HEK293 (cell line): ENCODE measurements at regions not wholly inside any gene's neighbourhood (a gene's known extent, or its start where the extent isn't known, plus 50 kb on each side); places are given as distances from the start of the nearest gene placed in this dataset.

Experiments used
- CTCF ChIA-PET: fragments of 350-600 bp; formaldehyde crosslinking; extraction: SDS; loops from one replicate; lab custom pipeline; 2021; ENCODE audit warnings: antibody characterized with exemption; lab: Yijun Ruan, JAX
- POLR2A ChIA-PET: fragments of 300-600 bp; formaldehyde crosslinking; extraction: SDS; loops from one replicate; lab custom pipeline; 2020; ENCODE audit warnings: antibody characterized with exemption, inconsistent platforms; lab: Yijun Ruan, JAX
- H3K27ac ChIP-seq: fragments of 200-500 bp; sonication (Bioruptor generic); 2 replicates; pipeline ENCODE4 v1.5.1; 2014; ENCODE audit warnings: low read depth, low read length, control low read depth, inconsistent platforms; ENCODE audit errors: extremely low read depth
- H3K36me3 ChIP-seq, 2 experiments: fragments of 200-500 bp in 1 of 2; sonication (Bioruptor generic) in 1 of 2; 1 replicate in 1 of 2; 2 replicates in 1 of 2; pipeline ENCODE4 v1.5.1; 2014 to 2017; ENCODE audit warnings: inconsistent platforms in 2 of 2, low read length in 2 of 2; ENCODE audit not compliant: control insufficient read depth in 2 of 2, insufficient read depth in 1 of 2
- H3K4me1 ChIP-seq: fragments of 200-500 bp; sonication (Bioruptor generic); 2 replicates; pipeline ENCODE4 v1.5.1; 2014; ENCODE audit warnings: mild to moderate bottlenecking, low read length, inconsistent platforms; ENCODE audit not compliant: control insufficient read depth, insufficient read depth
- H3K4me3 ChIP-seq: 2 replicates; pipeline ENCODE4 v1.5.1; 2011; ENCODE audit warnings: low read depth, mild to moderate bottlenecking, control low read depth, low read length, moderate library complexity
- H3K9me3 ChIP-seq: fragments of 200-500 bp; sonication (Bioruptor generic); 2 replicates; pipeline ENCODE4 v1.5.1; 2014; ENCODE audit warnings: low read depth, low read length, inconsistent platforms; ENCODE audit not compliant: control insufficient read depth, insufficient read depth
- ELK4 ChIP-seq: IDR thresholded peaks from 2 replicates; pipeline ENCODE4 v1.6.1; 2011; ENCODE audit warnings: mild to moderate bottlenecking, low read depth, low read length, borderline replicate concordance
- GFI1B ChIP-seq: fragments of 450-650 bp; formaldehyde crosslinking; IDR thresholded peaks from 2 replicates; pipeline ENCODE4 v1.5.1; 2016; ENCODE audit warnings: missing biosample characterization, missing genetic modification characterization
- HOXD13 ChIP-seq: sonication (generic); formaldehyde crosslinking; IDR thresholded peaks from 2 replicates; pipeline ENCODE4 v1.8.0; 2022; ENCODE audit warnings: missing genetic modification reagents, borderline replicate concordance
- INSM2 ChIP-seq: fragments of 450-650 bp; formaldehyde crosslinking; IDR thresholded peaks from 2 replicates; pipeline ENCODE4 v1.5.1; 2016; ENCODE audit warnings: missing biosample characterization, missing genetic modification characterization
- MYNN ChIP-seq: fragments of 450-650 bp; formaldehyde crosslinking; IDR thresholded peaks from 2 replicates; pipeline ENCODE4 v1.5.1; 2016; ENCODE audit warnings: missing biosample characterization, missing genetic modification characterization, borderline replicate concordance
- OVOL3 ChIP-seq: fragments of 450-650 bp; formaldehyde crosslinking; IDR thresholded peaks from 2 replicates; pipeline ENCODE4 v1.5.1; 2016; ENCODE audit warnings: missing biosample characterization, missing genetic modification characterization
- SP7 ChIP-seq: fragments of 450-650 bp; formaldehyde crosslinking; IDR thresholded peaks from 2 replicates; pipeline ENCODE4 v1.5.1; 2016; ENCODE audit warnings: missing biosample characterization, missing genetic modification characterization
- ZBTB20 ChIP-seq: fragments of 450-650 bp; formaldehyde crosslinking; IDR thresholded peaks from 2 replicates; pipeline ENCODE4 v1.5.1; 2016; ENCODE audit warnings: missing biosample characterization, missing genetic modification characterization
- ZFP41 ChIP-seq: fragments of 450-650 bp; formaldehyde crosslinking; IDR thresholded peaks from 2 replicates; pipeline ENCODE4 v1.5.1; 2016; ENCODE audit warnings: missing biosample characterization, missing genetic modification characterization, borderline replicate concordance
- ZNF174 ChIP-seq: fragments of 450-650 bp; formaldehyde crosslinking; IDR thresholded peaks from 2 replicates; pipeline ENCODE4 v1.5.0; 2017; ENCODE audit warnings: missing biosample characterization, mild to moderate bottlenecking, missing genetic modification characterization
- ZNF202 ChIP-seq: fragments of 450-650 bp; formaldehyde crosslinking; IDR thresholded peaks from 2 replicates; pipeline ENCODE4 v1.5.1; 2016; ENCODE audit warnings: missing biosample characterization, missing genetic modification characterization, borderline replicate concordance
- ZNF26 ChIP-seq: fragments of 450-650 bp; formaldehyde crosslinking; IDR thresholded peaks from 2 replicates; pipeline ENCODE4 v1.5.1; 2016; ENCODE audit warnings: missing biosample characterization, missing genetic modification characterization
- ZNF266 ChIP-seq: fragments of 450-650 bp; formaldehyde crosslinking; IDR thresholded peaks from 2 replicates; pipeline ENCODE4 v1.5.1; 2016; ENCODE audit warnings: missing biosample characterization, missing genetic modification characterization, low read depth
- ZNF274 ChIP-seq, 2 experiments: fragments of 200-500 bp in 1 of 2; fragments of 450-650 bp in 1 of 2; sonication (Bioruptor generic) in 1 of 2; formaldehyde crosslinking in 1 of 2; IDR thresholded peaks; 2 replicates each; pipeline versions ENCODE4 v1.5.1 to v1.6.1; 2014 to 2016; ENCODE audit warnings: borderline replicate concordance in 1 of 2, inconsistent platforms in 1 of 2, low read length in 1 of 2, missing biosample characterization in 1 of 2, missing genetic modification characterization in 1 of 2
- ZNF350 ChIP-seq: fragments of 450-650 bp; formaldehyde crosslinking; IDR thresholded peaks from 2 replicates; pipeline ENCODE4 v1.5.0; 2017; ENCODE audit warnings: missing biosample characterization, mild to moderate bottlenecking, missing genetic modification characterization
- ZNF514 ChIP-seq: fragments of 450-650 bp; formaldehyde crosslinking; IDR thresholded peaks from 2 replicates; pipeline ENCODE4 v1.5.1; 2016; ENCODE audit warnings: missing biosample characterization, missing genetic modification characterization
- ZNF585B ChIP-seq: fragments of 450-650 bp; formaldehyde crosslinking; IDR thresholded peaks from 2 replicates; pipeline ENCODE4 v1.5.1; 2016; ENCODE audit warnings: missing biosample characterization, missing genetic modification characterization
- ZNF670 ChIP-seq: fragments of 450-650 bp; formaldehyde crosslinking; IDR thresholded peaks from 2 replicates; pipeline ENCODE4 v1.5.1; 2016; ENCODE audit warnings: missing biosample characterization, missing genetic modification characterization, low read depth
- ZNF792 ChIP-seq: fragments of 450-650 bp; formaldehyde crosslinking; IDR thresholded peaks from 2 replicates; pipeline ENCODE4 v1.5.1; 2016; ENCODE audit warnings: missing biosample characterization, missing genetic modification characterization
- TF ChIP-seq, protein P1 (sequence below): fragments of 450-650 bp; formaldehyde crosslinking; IDR thresholded peaks from 2 replicates; pipeline ENCODE4 v1.5.1; 2016; ENCODE audit warnings: missing biosample characterization, missing genetic modification characterization
- TF ChIP-seq, protein P2 (sequence below): fragments of 450-650 bp; formaldehyde crosslinking; IDR thresholded peaks from 2 replicates; pipeline ENCODE4 v1.5.1; 2016; ENCODE audit warnings: missing biosample characterization, missing genetic modification characterization

DNA sequence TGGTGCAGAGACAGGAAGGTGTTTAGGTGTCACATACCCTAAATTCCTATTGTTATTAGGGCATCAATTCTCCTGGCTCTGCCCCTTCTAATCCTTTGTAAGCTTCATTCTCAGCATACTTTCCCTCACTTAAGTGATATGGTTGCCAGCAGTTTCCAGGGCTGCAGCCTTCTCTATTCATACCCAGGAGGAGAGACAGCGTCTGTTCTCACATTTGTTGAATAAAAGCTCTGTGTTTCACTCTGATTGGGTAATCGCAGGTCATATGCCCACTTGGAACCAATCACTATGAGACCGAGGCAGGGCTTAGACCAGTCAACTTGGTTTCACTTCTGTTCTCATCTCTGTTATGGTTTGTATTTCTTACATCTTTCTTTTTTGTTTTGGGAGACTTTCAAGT, 109.6 kb upstream of the MTPN start:
- ChIA-PET CTCF (interaction anchor here (0.9 kb wide), 1 partner anchor 424 kb away, joined by 4 read pairs; the partner anchor contains the start of gene STMP1), POLR2A (interaction anchor here (1.3 kb wide), 1 partner anchor 11 kb away, joined by 3 read pairs; no protein-coding TSS in a partner anchor)
- H3K27ac ChIP-seq, result no peak overlapping the region
- TF ChIP-seq HOXD13 (CRISPR knock-in tag), result no peak
- TF ChIP-seq ELK4, result no peak
- TF ChIP-seq ZNF585B (tag by site-specific recombination), result no peak
- TF ChIP-seq ZFP41 (tag by site-specific recombination), result no peak
- TF ChIP-seq ZNF670 (tag by site-specific recombination), result no peak
- TF ChIP-seq ZNF350 (tag by site-specific recombination), result 0 out of 2 replicates have a peak, but pooled peaks have one; percentile 25
- no peak for TF ChIP-seq ZNF26
- H3K36me3 ChIP-seq, result no peaks in the 10 kb centered on the region
- H3K9me3 ChIP-seq, result no peaks in the 10 kb centered on the region
- H3K4me3 ChIP-seq, result no peak overlapping the region
- no peaks in the 10 kb centered on the region for H3K4me1 ChIP-seq

DNA sequence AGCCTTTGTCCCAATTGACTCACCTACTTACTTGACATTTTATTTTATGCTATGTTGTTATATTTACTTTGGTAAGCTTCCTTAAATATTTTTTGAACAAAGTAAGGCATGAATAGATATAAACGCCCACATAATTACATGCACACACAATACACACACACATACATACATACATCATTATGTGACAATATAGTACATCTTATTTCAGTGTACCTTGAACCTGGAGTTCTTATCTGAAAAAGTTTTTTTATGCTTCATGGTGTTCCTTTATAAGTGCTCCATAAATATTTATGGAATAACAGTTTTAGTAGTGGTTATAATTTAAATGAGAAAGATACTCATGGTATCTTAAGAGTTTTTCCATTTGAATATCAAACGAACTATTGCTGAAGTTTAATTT, 102.8 kb upstream of the MTPN start:
- Histone ChIP-seq H3K4me1 (no peaks in the 10 kb centered on the region), H3K27ac (no peak overlapping the region), H3K9me3 (no peaks in the 10 kb centered on the region), H3K4me3 (no peak overlapping the region), H3K36me3 (no peaks in the 10 kb centered on the region)
- ChIA-PET CTCF (interaction anchor here (1.4 kb wide), 1 partner anchor 35 kb away, joined by 3 read pairs; no protein-coding TSS in a partner anchor), POLR2A (no interaction called here)
- TF ChIP-seq, protein P1, sequence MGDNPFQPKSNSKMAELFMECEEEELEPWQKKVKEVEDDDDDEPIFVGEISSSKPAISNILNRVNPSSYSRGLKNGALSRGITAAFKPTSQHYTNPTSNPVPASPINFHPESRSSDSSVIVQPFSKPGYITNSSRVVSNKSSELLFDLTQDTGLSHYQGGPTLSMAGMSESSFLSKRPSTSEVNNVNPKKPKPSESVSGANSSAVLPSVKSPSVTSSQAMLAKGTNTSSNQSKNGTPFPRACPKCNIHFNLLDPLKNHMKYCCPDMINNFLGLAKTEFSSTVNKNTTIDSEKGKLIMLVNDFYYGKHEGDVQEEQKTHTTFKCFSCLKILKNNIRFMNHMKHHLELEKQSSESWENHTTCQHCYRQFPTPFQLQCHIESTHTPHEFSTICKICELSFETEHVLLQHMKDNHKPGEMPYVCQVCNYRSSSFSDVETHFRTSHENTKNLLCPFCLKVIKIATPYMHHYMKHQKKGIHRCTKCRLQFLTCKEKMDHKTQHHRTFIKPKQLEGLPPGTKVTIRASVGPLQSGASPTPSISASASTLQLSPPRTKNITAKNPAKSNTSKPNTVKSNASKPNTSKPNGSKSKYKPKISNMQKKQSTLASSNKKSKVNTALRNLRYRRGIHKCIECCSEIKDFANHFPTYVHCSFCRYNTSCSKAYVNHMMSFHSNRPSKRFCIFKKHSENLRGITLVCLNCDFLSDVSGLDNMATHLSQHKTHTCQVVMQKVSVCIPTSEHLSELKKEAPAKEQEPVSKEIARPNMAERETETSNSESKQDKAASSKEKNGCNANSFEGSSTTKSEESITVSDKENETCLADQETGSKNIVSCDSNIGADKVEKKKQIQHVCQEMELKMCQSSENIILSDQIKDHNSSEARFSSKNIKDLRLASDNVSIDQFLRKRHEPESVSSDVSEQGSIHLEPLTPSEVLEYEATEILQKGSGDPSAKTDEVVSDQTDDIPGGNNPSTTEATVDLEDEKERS (tag by site-specific recombination), result no peak
- no peak for TF ChIP-seq ZNF585B (tag by site-specific recombination)
- no peak for TF ChIP-seq ZNF174
- TF ChIP-seq ZBTB20, result no peak
- no peak for TF ChIP-seq ZNF274 (IDR thresholded peaks at IDR 0.05; ENCODE audit: low read length)
- no peak for TF ChIP-seq ZNF274 (tag by site-specific recombination; IDR thresholded peaks at IDR 0.05; ENCODE audit: borderline replicate concordance)
- no peak for TF ChIP-seq SP7
- no peak for TF ChIP-seq ZNF202 (tag by site-specific recombination)
- no peak for TF ChIP-seq ZNF514 (tag by site-specific recombination)
- TF ChIP-seq ZNF792 (tag by site-specific recombination), result no peak
- TF ChIP-seq OVOL3 (tag by site-specific recombination), result no peak
- TF ChIP-seq MYNN (tag by site-specific recombination), result no peak
- TF ChIP-seq, protein P2, sequence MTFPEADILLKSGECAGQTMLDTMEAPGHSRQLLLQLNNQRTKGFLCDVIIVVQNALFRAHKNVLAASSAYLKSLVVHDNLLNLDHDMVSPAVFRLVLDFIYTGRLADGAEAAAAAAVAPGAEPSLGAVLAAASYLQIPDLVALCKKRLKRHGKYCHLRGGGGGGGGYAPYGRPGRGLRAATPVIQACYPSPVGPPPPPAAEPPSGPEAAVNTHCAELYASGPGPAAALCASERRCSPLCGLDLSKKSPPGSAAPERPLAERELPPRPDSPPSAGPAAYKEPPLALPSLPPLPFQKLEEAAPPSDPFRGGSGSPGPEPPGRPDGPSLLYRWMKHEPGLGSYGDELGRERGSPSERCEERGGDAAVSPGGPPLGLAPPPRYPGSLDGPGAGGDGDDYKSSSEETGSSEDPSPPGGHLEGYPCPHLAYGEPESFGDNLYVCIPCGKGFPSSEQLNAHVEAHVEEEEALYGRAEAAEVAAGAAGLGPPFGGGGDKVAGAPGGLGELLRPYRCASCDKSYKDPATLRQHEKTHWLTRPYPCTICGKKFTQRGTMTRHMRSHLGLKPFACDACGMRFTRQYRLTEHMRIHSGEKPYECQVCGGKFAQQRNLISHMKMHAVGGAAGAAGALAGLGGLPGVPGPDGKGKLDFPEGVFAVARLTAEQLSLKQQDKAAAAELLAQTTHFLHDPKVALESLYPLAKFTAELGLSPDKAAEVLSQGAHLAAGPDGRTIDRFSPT (tag by site-specific recombination), result no peak
- no peak for TF ChIP-seq GFI1B
- TF ChIP-seq INSM2 (tag by site-specific recombination), result no peak
- no peak for TF ChIP-seq ZNF266
